ENCODE measurements at regions not wholly inside any gene's neighbourhood (a gene's known extent, or its start where the extent isn't known, plus 50 kb on each side); places are given as distances from the start of the nearest gene placed in this dataset.

GRCh38 chr18:39489431-39489830 is 1923.8 kb upstream of the CELF4 start:
- TF ChIP-seq CTCF (IDR thresholded peaks at IDR 0.05; ENCODE audit: low read depth, low read length) = no peak
- no peak for TF ChIP-seq MAX (IDR thresholded peaks at IDR 0.05; ENCODE audit: low read depth, low read length)
- TF ChIP-seq POLR2A (IDR thresholded peaks at IDR 0.05; ENCODE audit: extremely low read depth, insufficient read length) = no peak
- no peak for TF ChIP-seq MYC (IDR thresholded peaks at IDR 0.05; ENCODE audit: low read depth, low read length)
